Fibroblast of villous mesenchyme (primary cell): ENCODE measurements at regions not wholly inside any gene's neighbourhood (a gene's known extent, or its start where the extent isn't known, plus 50 kb on each side); places are given as distances from the start of the nearest gene placed in this dataset.
"Not testable (repeated sequence)": the region's sequence is repeated elsewhere in the genome, so short reads cannot be mapped to it uniquely, and the experiment has no call there.

Experiments
- DNase-seq: peaks from one replicate; pipeline ENCODE4 v3.0.0-alpha.2; 2010; ENCODE audit warnings: low read depth
- H3K4me3 ChIP-seq: 2 replicates; pipeline ENCODE4 v1.5.1; 2011; ENCODE audit warnings: low read depth, mild to moderate bottlenecking, low read length
- CTCF ChIP-seq: IDR thresholded peaks from 2 replicates; pipeline ENCODE4 v1.5.1; 2012; ENCODE audit warnings: low read depth, mild to moderate bottlenecking, low read length; ENCODE audit not compliant: insufficient read depth

- peak; percentile 44 for DNase-seq
- H3K4me3 ChIP-seq: no peak overlapping the region
- peak; percentile 79 for TF ChIP-seq CTCF
Observed at GRCh38 chr1:165114022-165114888, 242.3 kb downstream of the LMX1A start.

- no peak for TF ChIP-seq CTCF
- DNase-seq: no peak
- H3K4me3 ChIP-seq: no peak overlapping the region
Observed at GRCh38 chr1:165112260-165112659, 244.3 kb downstream of the LMX1A start.

GRCh38 chr1:165109013-165109412 lies 247.5 kb downstream of the LMX1A start:
- no peak for DNase-seq
- no peak for TF ChIP-seq CTCF
- no peak overlapping the region for H3K4me3 ChIP-seq

- H3K4me3 ChIP-seq, DNase-seq: not testable (repeated sequence)
Observed at GRCh38 chr1:165092542-165093162, 263.9 kb downstream of the LMX1A start.

GRCh38 chr1:165080253-165080896 lies 276.1 kb downstream of the LMX1A start:
- DNase-seq: peak; percentile 23
- H3K4me3 ChIP-seq: no peak overlapping the region
- no peak for TF ChIP-seq CTCF

GRCh38 chr1:165078391-165078790 lies 278.1 kb downstream of the LMX1A start:
- H3K4me3 ChIP-seq: no peak overlapping the region
- no peak for DNase-seq
- no peak for TF ChIP-seq CTCF

- no peak overlapping the region for H3K4me3 ChIP-seq
- peak; percentile 25 for DNase-seq
- peak; percentile 78 for TF ChIP-seq CTCF
Observed at GRCh38 chr1:165075725-165076370, 280.7 kb downstream of the LMX1A start.
